K562 (cell line): ENCODE measurements at regions not wholly inside any gene's neighbourhood (a gene's known extent, or its start where the extent isn't known, plus 50 kb on each side); places are given as distances from the start of the nearest gene placed in this dataset.

ENCODE experiments used
- ATAC-seq: fragments of 200-7000 bp; cut with Tn5 transposase; 3 replicates; pipeline ENCODE4 v1.9.1; 2020; ENCODE audit warnings: moderate library complexity
- BruUV-seq: library from RNA; stranded (reverse); fragments of 400-500 nt; replicated peaks from 2 replicates; lab custom pipeline; 2021; lab: Mats Ljungman, UMichigan
- CTCF ChIA-PET: fragments of 300-600 bp; formaldehyde crosslinking; extraction: SDS; loops from one replicate; lab custom pipeline; 2021; ENCODE audit warnings: low intra/inter-chr PET ratio; lab: Yijun Ruan, JAX
- POLR2A ChIA-PET: fragments of 300-600, 350-650 bp; sonication (Branson Sonifier 250); formaldehyde crosslinking; extraction: SDS; loops from one replicate; lab custom pipeline; 2021; ENCODE audit warnings: antibody characterized with exemption, inconsistent platforms; lab: Yijun Ruan, JAX
- DNase-seq, 4 experiments: peaks; one replicate each; pipeline versions ENCODE4 v3.0.0 to v3.0.0-alpha.2; 2011 to 2018; ENCODE audit warnings: low spot score in 3 of 4, mixed read lengths in 3 of 4; ENCODE audit errors: extremely low read depth in 1 of 4
- FAIRE-seq: peaks from 2 replicates; lab custom pipeline; 2011; peaks lifted over from hg19 to GRCh38; lab: Jason Lieb, UNC
- H2AFZ ChIP-seq: 2 replicates; pipeline ENCODE4 v1.6.0; 2011; ENCODE audit warnings: low read depth, low read length, control low read depth, inconsistent platforms
- H3K27ac ChIP-seq: fragments of 200-600 bp; 3 replicates; pipeline ENCODE4 v1.8.0; 2011; ENCODE audit warnings: low read depth, mild to moderate bottlenecking, control low read depth, inconsistent platforms, low read length, moderate library complexity, mixed read lengths; ENCODE audit errors: extremely low read depth
- H3K27me3 ChIP-seq, 2 experiments: fragments of 300-600 bp in 1 of 2; 2 replicates in 1 of 2; 3 replicates in 1 of 2; pipeline versions ENCODE4 v1.6.0 to v1.8.0; 2011; ENCODE audit warnings: inconsistent platforms in 2 of 2, low read length in 2 of 2, mild to moderate bottlenecking in 1 of 2, mixed read lengths in 1 of 2, moderate library complexity in 1 of 2; ENCODE audit not compliant: control insufficient read depth in 2 of 2, insufficient read depth in 2 of 2
- H3K36me3 ChIP-seq: fragments of 300-600 bp; 3 replicates; pipeline ENCODE4 v1.8.0; 2011; ENCODE audit warnings: mild to moderate bottlenecking, low read length, inconsistent platforms; ENCODE audit not compliant: control insufficient read depth, insufficient read depth
- H3K4me1 ChIP-seq, 2 experiments: fragments of 200-600 bp in 1 of 2; replicated peaks in 1 of 2; 2 replicates in 1 of 2; 3 replicates in 1 of 2; pipeline versions ENCODE4 v1.5.1 to v1.8.0; 2011; ENCODE audit warnings: inconsistent platforms in 2 of 2, low read length in 2 of 2, mild to moderate bottlenecking in 1 of 2, mixed read lengths in 1 of 2, moderate library complexity in 1 of 2; ENCODE audit not compliant: control insufficient read depth in 2 of 2, insufficient read depth in 2 of 2
- H3K4me2 ChIP-seq: 2 replicates; pipeline ENCODE4 v1.6.1; 2011; ENCODE audit warnings: low read length, control low read depth, inconsistent platforms, mixed read lengths; ENCODE audit not compliant: insufficient read depth
- H3K4me3 ChIP-seq: fragments of 200-600 bp; sonication (generic), shearing (Covaris generic); 2 replicates; pipeline ENCODE4 v1.5.1; 2016; ENCODE audit warnings: control low read depth, inconsistent platforms
- H3K79me2 ChIP-seq: fragments of 200-600 bp; 3 replicates; pipeline ENCODE4 v1.8.0; 2011; ENCODE audit warnings: low read length, inconsistent platforms; ENCODE audit not compliant: control insufficient read depth, insufficient read depth
- H3K9ac ChIP-seq, 2 experiments: 2 replicates each; pipeline versions ENCODE4 v1.6.0 to v1.6.1; 2011; ENCODE audit warnings: low read depth in 2 of 2, low read length in 2 of 2, control low read depth in 1 of 2, inconsistent platforms in 1 of 2, mild to moderate bottlenecking in 1 of 2, mixed read lengths in 1 of 2; ENCODE audit not compliant: insufficient read depth in 1 of 2
- H3K9me1 ChIP-seq: one replicate; pipeline ENCODE4 v1.6.0; 2011; ENCODE audit warnings: inconsistent platforms, mild to moderate bottlenecking, low read length, moderate library complexity; ENCODE audit not compliant: control insufficient read depth, insufficient read depth
- H3K9me3 ChIP-seq: replicated peaks from 2 replicates; pipeline ENCODE4 v1.5.1; 2011; ENCODE audit warnings: low read depth, low read length, inconsistent platforms; ENCODE audit not compliant: control insufficient read depth, insufficient read depth
- H4K20me1 ChIP-seq: replicated peaks from 2 replicates; pipeline ENCODE4 v1.6.1; 2011; ENCODE audit warnings: low read length, inconsistent platforms, mixed read lengths; ENCODE audit not compliant: control insufficient read depth, insufficient read depth
- CCAR2 ChIP-seq: fragments of 200-400 bp; formaldehyde crosslinking; IDR thresholded peaks from 2 replicates; pipeline ENCODE4 v1.6.1; 2017; ENCODE audit warnings: mild to moderate bottlenecking, low read depth, low read length
- CREB5 ChIP-seq: fragments of 250-450 bp; sonication (Bioruptor Pico); IDR thresholded peaks from 2 replicates; pipeline ENCODE4 v1.5.0; 2020; ENCODE audit warnings: mild to moderate bottlenecking
- DNMT1 ChIP-seq: fragments of 450-650 bp; IDR thresholded peaks from 2 replicates; pipeline ENCODE4 v1.6.1; 2016; ENCODE audit warnings: antibody characterized with exemption, mild to moderate bottlenecking
- ESRRB ChIP-seq: fragments of 250-450 bp; sonication (Bioruptor Pico); IDR thresholded peaks from 2 replicates; pipeline ENCODE4 v1.5.0; 2020; ENCODE audit warnings: mild to moderate bottlenecking, moderate library complexity, borderline replicate concordance
- EZH2 ChIP-seq: IDR thresholded peaks from 2 replicates; pipeline ENCODE4 v1.6.1; 2012; ENCODE audit warnings: low read depth, mild to moderate bottlenecking, inconsistent platforms, low read length, borderline replicate concordance
- FOXA3 ChIP-seq, 2 experiments: fragments of 450-650 bp in 1 of 2; sonication (generic) in 1 of 2; formaldehyde crosslinking; IDR thresholded peaks in 1 of 2; conservative IDR thresholded peaks in 1 of 2; 2 replicates each; pipeline versions ENCODE4 v1.4.0 to v1.8.0; 2020 to 2022; ENCODE audit warnings: mild to moderate bottlenecking in 2 of 2, missing genetic modification reagents in 1 of 2
- FOXK1 ChIP-seq: sonication (generic); formaldehyde crosslinking; IDR thresholded peaks from 2 replicates; pipeline ENCODE4 v1.8.0; 2022; ENCODE audit warnings: missing genetic modification reagents, mild to moderate bottlenecking, borderline replicate concordance
- HDAC1 ChIP-seq, 2 experiments: fragments of 450-650 bp; IDR thresholded peaks; 2 replicates each; pipeline ENCODE4 v1.6.1; 2016 to 2017; ENCODE audit warnings: inconsistent platforms in 1 of 2, mild to moderate bottlenecking in 1 of 2, moderate library complexity in 1 of 2
- MAFK ChIP-seq: IDR thresholded peaks from 2 replicates; pipeline ENCODE4 v1.6.1; 2011; ENCODE audit warnings: low read length, improper control_type of control experiment
- NUFIP1 ChIP-seq: fragments of 450-650 bp; IDR thresholded peaks from 2 replicates; pipeline ENCODE4 v1.6.1; 2018; ENCODE audit not compliant: partially characterized antibody
- RFX7 ChIP-seq: fragments of 250-450 bp; sonication (Bioruptor Pico); IDR thresholded peaks from 2 replicates; pipeline ENCODE4 v1.5.1; 2021; ENCODE audit warnings: mild to moderate bottlenecking
- SRSF1 ChIP-seq: fragments of 200-400 bp; formaldehyde crosslinking; IDR thresholded peaks from 2 replicates; pipeline ENCODE4 v1.6.1; 2017; ENCODE audit warnings: mild to moderate bottlenecking, low read depth, low read length, moderate library complexity
- UBTF ChIP-seq, 2 experiments: IDR thresholded peaks; 2 replicates each; pipeline ENCODE4 v1.6.1; 2012; ENCODE audit warnings: improper control_type of control experiment in 2 of 2, low read depth in 2 of 2, low read length in 2 of 2, borderline replicate concordance in 1 of 2
- ZBTB43 ChIP-seq: sonication (generic); formaldehyde crosslinking; IDR thresholded peaks from 2 replicates; pipeline ENCODE4 v1.8.0; 2023; ENCODE audit warnings: mild to moderate bottlenecking, missing genetic modification reagents
- ZFX ChIP-seq: sonication (generic); formaldehyde crosslinking; IDR thresholded peaks from 2 replicates; pipeline ENCODE4 v1.8.0; 2022; ENCODE audit warnings: mild to moderate bottlenecking, missing genetic modification reagents, moderate library complexity
- ZNF395 ChIP-seq: fragments of 200-800 bp; sonication (Bioruptor generic); IDR thresholded peaks from 2 replicates; pipeline ENCODE4 v1.6.1; 2017; ENCODE audit warnings: missing genetic modification characterization, missing compliant biosample characterization
- ZNF511 ChIP-seq: sonication (generic); formaldehyde crosslinking; IDR thresholded peaks from 2 replicates; pipeline ENCODE4 v1.8.0; 2022; ENCODE audit warnings: mild to moderate bottlenecking, missing genetic modification reagents
- WGBS: fragments of 100-300 bp; shearing (Covaris generic); methylation state at CpG from one replicate; pipeline ENCODE4 v1.1.6; 2016; ENCODE audit warnings: low coverage, mixed read lengths; ENCODE audit not compliant: insufficient coverage; ENCODE audit errors: missing lambda C conversion rate; 5-methylcytosine and 5-hydroxymethylcytosine counted together
- in situ Hi-C: fragments of 300-500 bp; cut with MboI; formaldehyde crosslinking; loops from 4 replicates; pipeline ENCODE4 v1.15.0; 2018; ENCODE audit warnings: inconsistent platforms, mixed read lengths
- intact Hi-C: fragments of 100-400 bp; cut with micrococcal nuclease; formaldehyde crosslinking; loops from 2 replicates; pipeline ENCODE4 v1.14.2; 2022

- Histone ChIP-seq H3K9me1 (no peaks in the 10 kb centered on the region), H3K36me3 (no peaks in the 10 kb centered on the region), H2AFZ (no peak overlapping the region), H4K20me1 (no peaks in the 10 kb centered on the region), H3K9ac (no peak overlapping the region), H3K27ac (no peak overlapping the region), H3K9me3 (no peaks in the 10 kb centered on the region), H3K79me2 (no peaks in the 10 kb centered on the region), H3K4me2 (no peak overlapping the region), H3K27me3 (no peaks in the 10 kb centered on the region), H3K4me1 (no peaks in the 10 kb centered on the region), H3K4me3 (no peak overlapping the region)
- intact Hi-C loops (no loop called here), in situ Hi-C loops (no loop called here)
- WGBS, result 8% methylated on average over 3 of the region's 3 CpGs
- no peak for FAIRE-seq
- POLR2A ChIA-PET, result no interaction called here
- no peak for ATAC-seq
- no peak for DNase-seq
- no TSS peak for BruUV-seq
- CTCF ChIA-PET, result no interaction called here
- TF ChIP-seq ZNF395 (CRISPR knock-in tag), result no peak
- TF ChIP-seq ZNF511 (CRISPR knock-in tag), result no peak
- no peak for TF ChIP-seq CCAR2
- no peak for TF ChIP-seq CREB5 (CRISPR knock-in tag)
- TF ChIP-seq HDAC1 (IDR thresholded peaks at IDR 0.05), result no peak
- no peak for TF ChIP-seq RFX7 (CRISPR knock-in tag)
- no peak for TF ChIP-seq EZH2
- no peak for TF ChIP-seq MAFK
- TF ChIP-seq ZBTB43 (CRISPR knock-in tag), result no peak
- no peak for TF ChIP-seq FOXA3 (CRISPR knock-in tag; conservative IDR thresholded peaks at IDR 0.05 in 1 of 2, IDR thresholded peaks at IDR 0.05 in 1 of 2)
- no peak for TF ChIP-seq UBTF (IDR thresholded peaks at IDR 0.05; ENCODE audit: borderline replicate concordance in 1 of 2, low read depth in 2 of 2, low read length in 2 of 2)
- TF ChIP-seq ZFX (CRISPR knock-in tag), result no peak
- TF ChIP-seq DNMT1, result no peak
- TF ChIP-seq FOXK1, result no peak
- TF ChIP-seq ESRRB (CRISPR knock-in tag), result no peak
- TF ChIP-seq SRSF1, result no peak
- no peak for TF ChIP-seq NUFIP1
These were observed 83.1 kb upstream of the MLIP start for GRCh38 chr6:54028170-54028569.
